Gastrocnemius medialis (tissue), 4 donors: ENCODE measurements at regions not wholly inside any gene's neighbourhood (a gene's known extent, or its start where the extent isn't known, plus 50 kb on each side); places are given as distances from the start of the nearest gene placed in this dataset.

Experiments used
- ATAC-seq, 2 donors: fragments of 150-250 bp; one replicate each; pipeline ENCODE4 v1.9.1; 2016
- DNase-seq, 2 donors: peaks; one replicate each; pipeline ENCODE4 v3.0.0-alpha.2; 2019
- H3K27ac ChIP-seq, 4 donors: fragments of 200-600 bp; sonication (generic); 1 replicate in 1 of 4; 2 replicates in 3 of 4; pipeline ENCODE4 v1.5.1; 2016 to 2018; ENCODE audit warnings: mild to moderate bottlenecking in 2 of 4, moderate library complexity in 1 of 4
- H3K27me3 ChIP-seq, 3 donors: fragments of 200-600 bp; sonication (generic) in 2 of 3; 1 replicate in 1 of 3; 2 replicates in 2 of 3; pipeline versions ENCODE4 v1.5.1 to v1.6.0; 2016 to 2019; ENCODE audit warnings: mild to moderate bottlenecking in 1 of 3, moderate library complexity in 1 of 3
- H3K36me3 ChIP-seq, 2 donors: fragments of 200-600 bp; sonication (generic) in 1 of 2; one replicate each; pipeline ENCODE4 v1.5.1; 2017 to 2018
- H3K4me1 ChIP-seq, 2 donors: fragments of 200-600 bp; sonication (generic) in 1 of 2; one replicate each; pipeline ENCODE4 v1.5.1; 2016 to 2017; ENCODE audit warnings: mild to moderate bottlenecking in 2 of 2
- H3K4me3 ChIP-seq, 4 donors: fragments of 200-600 bp; sonication (generic) in 3 of 4; 1 replicate in 1 of 4; 2 replicates in 3 of 4; pipeline ENCODE4 v1.5.1; 2016 to 2019; ENCODE audit warnings: mild to moderate bottlenecking in 2 of 4
- H3K9me3 ChIP-seq, 3 donors: fragments of 200-600 bp; sonication (generic) in 2 of 3; 1 replicate in 1 of 3; 2 replicates in 2 of 3; pipeline ENCODE4 v1.5.1; 2016 to 2019
- POLR2A ChIP-seq, 2 donors: fragments of 450-650 bp; IDR thresholded peaks; one replicate each; pipeline ENCODE4 v1.6.1; 2017; ENCODE audit warnings: antibody characterized with exemption in 2 of 2, mild to moderate bottlenecking in 2 of 2, moderate library complexity in 2 of 2
- in situ Hi-C, 4 donors: fragments of 200-750 bp; cut with MboI; loops; one replicate each; pipeline versions ENCODE4 v1.15.0 to v1.8.0; 2017; ENCODE audit warnings: low sequenced_read_pairs in 4 of 4
- intact Hi-C: fragments of 100-400 bp; cut with DNase I; formaldehyde crosslinking; loops from one replicate; pipeline ENCODE4 v1.15.1; 2023; ENCODE audit warnings: low total_unique reads
- TF ChIP-seq, protein P1 (sequence below), 5 experiments: fragments of 450-650 bp in 3 of 5; fragments of 200-600 bp in 2 of 5; sonication (generic) in 2 of 5; IDR thresholded peaks in 4 of 5; conservative IDR thresholded peaks in 1 of 5; 1 replicate in 4 of 5; 2 replicates in 1 of 5; pipeline ENCODE4 v1.5.1; 2016 to 2019; ENCODE audit warnings: antibody characterized with exemption in 5 of 5, mild to moderate bottlenecking in 3 of 5, moderate library complexity in 3 of 5

DNA sequence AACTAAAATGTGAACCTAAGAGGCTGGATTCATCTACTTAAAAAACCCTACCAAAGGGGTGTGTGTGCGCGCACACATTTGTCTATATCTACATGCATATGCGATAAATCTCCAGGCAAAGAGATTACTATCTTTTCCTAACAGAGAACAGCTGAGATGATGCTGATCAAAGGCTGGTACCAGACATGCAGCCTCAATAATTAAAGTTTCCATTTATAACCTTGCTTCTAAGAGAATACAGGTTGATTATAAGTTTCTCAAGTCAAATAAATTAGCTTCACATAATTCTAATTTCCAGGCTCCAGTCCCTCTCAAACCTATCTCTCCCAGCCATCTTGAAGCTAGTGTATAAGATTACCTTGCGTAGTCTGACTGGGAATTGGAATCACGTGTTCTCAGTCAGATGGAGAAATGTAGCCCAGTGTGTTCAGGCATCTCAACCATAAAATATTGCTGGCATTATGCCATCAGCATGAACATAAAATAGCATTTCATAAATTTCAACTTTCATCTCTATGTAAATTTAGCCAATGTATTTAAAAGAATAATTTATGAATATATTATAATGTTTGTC, 1062.0 kb downstream of the XPNPEP1 start:
- Histone ChIP-seq H3K27me3 (no peaks in the 10 kb centered on the region), H3K9me3 (no peaks in the 10 kb centered on the region), H3K36me3 (no peaks in the 10 kb centered on the region), H3K4me3 (no peak overlapping the region), H3K27ac (no peak overlapping the region), H3K4me1 (no peaks in the 10 kb centered on the region)
- intact Hi-C loops (no loop called here), in situ Hi-C loops (no loop called here)
- no peak for ATAC-seq
- no peak for DNase-seq
- TF ChIP-seq POLR2A (IDR thresholded peaks at IDR 0.05) = no peak
- TF ChIP-seq, protein P1, sequence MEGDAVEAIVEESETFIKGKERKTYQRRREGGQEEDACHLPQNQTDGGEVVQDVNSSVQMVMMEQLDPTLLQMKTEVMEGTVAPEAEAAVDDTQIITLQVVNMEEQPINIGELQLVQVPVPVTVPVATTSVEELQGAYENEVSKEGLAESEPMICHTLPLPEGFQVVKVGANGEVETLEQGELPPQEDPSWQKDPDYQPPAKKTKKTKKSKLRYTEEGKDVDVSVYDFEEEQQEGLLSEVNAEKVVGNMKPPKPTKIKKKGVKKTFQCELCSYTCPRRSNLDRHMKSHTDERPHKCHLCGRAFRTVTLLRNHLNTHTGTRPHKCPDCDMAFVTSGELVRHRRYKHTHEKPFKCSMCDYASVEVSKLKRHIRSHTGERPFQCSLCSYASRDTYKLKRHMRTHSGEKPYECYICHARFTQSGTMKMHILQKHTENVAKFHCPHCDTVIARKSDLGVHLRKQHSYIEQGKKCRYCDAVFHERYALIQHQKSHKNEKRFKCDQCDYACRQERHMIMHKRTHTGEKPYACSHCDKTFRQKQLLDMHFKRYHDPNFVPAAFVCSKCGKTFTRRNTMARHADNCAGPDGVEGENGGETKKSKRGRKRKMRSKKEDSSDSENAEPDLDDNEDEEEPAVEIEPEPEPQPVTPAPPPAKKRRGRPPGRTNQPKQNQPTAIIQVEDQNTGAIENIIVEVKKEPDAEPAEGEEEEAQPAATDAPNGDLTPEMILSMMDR (IDR thresholded peaks at IDR 0.05 in 4 of 5, conservative IDR thresholded peaks at IDR 0.05 in 1 of 5) = no peak

DNA sequence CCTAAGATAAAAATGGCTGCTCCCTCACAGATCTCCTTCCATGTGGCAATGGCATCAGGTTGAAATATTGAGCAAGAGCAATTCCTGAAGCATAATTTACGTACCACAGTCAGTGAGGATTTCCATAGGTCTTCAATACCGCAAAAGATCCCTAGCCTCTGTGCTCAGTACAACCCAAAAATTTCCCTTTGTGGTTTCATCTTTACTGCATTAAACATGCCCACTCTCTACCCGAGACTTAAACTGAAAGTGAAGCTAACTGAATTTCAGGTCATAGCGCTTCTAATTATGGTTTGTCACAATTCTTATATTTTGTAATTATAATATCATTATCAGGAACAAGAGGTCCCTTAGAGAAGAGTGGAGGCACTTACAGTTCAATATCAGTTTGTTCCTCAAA, 1071.1 kb downstream of the XPNPEP1 start:
- in situ Hi-C loops = no loop called here
- Histone ChIP-seq H3K36me3 (no peaks in the 10 kb centered on the region), H3K4me3 (no peak overlapping the region), H3K27me3 (no peaks in the 10 kb centered on the region), H3K9me3 (no peaks in the 10 kb centered on the region), H3K27ac (no peak overlapping the region), H3K4me1 (no peaks in the 10 kb centered on the region)
- ATAC-seq (no peak), DNase-seq (no peak)
- intact Hi-C loops = no loop called here
- TF ChIP-seq, protein P1 (IDR thresholded peaks at IDR 0.05 in 4 of 5, conservative IDR thresholded peaks at IDR 0.05 in 1 of 5) = no peak
- TF ChIP-seq POLR2A (IDR thresholded peaks at IDR 0.05) = no peak

DNA sequence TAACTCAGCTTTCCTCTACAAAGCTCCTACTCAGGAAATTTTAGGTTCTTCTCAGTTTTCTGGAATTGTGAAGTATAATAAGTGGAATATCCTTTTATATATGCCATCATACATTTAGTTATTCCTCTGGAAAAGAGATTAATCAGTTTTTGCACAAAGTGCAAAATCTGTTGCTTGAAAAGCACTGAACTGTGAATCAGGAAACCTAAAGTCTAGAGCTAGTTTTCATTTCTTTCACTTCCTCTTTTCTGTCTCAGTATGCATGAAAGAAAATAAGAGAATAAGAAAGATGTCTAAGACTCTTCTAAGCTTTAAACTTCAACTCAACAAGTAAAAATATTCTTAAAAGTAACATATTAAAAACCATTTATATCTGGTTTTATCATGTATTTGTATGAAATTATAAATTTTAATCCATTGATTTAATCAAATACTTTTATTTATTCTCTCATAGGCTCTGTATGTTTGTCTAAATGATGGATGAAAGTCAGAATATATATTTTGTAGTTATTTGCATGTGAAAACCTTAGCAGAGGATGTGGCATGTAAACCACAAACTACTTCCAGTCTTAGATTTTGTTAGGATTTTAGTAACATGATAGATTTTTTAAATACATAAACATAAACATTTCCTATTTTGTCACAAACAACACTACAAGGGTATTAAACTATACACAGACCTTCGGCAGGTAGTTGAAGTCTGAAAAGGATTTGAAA, 1073.0 kb downstream of the XPNPEP1 start:
- TF ChIP-seq, protein P1 (IDR thresholded peaks at IDR 0.05 in 4 of 5, conservative IDR thresholded peaks at IDR 0.05 in 1 of 5) = no peak
- TF ChIP-seq POLR2A (IDR thresholded peaks at IDR 0.05) = no peak
- Histone ChIP-seq H3K27ac (no peak overlapping the region), H3K27me3 (no peaks in the 10 kb centered on the region), H3K4me3 (no peak overlapping the region), H3K4me1 (no peaks in the 10 kb centered on the region), H3K36me3 (no peaks in the 10 kb centered on the region), H3K9me3 (no peaks in the 10 kb centered on the region)
- in situ Hi-C loops (no loop called here), intact Hi-C loops (no loop called here)
- ATAC-seq (no peak), DNase-seq (no peak)

DNA sequence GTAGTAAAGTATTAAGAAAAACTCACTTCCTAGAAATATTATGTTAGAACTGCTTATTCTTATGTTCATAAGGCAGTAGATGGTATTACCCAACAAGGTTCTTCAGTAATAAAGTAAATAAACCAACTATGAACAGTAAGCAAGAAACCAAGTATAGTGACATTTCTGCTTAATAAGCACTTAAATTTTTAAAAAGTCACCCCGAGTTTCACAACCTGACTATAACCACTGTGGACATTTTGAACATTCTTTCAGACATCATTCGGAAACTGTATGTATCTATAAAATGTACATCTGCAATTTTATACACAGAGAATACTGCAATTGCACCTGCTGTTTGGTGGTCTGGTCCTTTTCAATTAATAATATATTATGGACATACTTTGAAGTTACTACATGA, 1073.6 kb downstream of the XPNPEP1 start:
- in situ Hi-C loops = no loop called here
- intact Hi-C loops = no loop called here
- Histone ChIP-seq H3K27me3 (no peaks in the 10 kb centered on the region), H3K36me3 (no peaks in the 10 kb centered on the region), H3K4me1 (no peaks in the 10 kb centered on the region), H3K9me3 (no peaks in the 10 kb centered on the region), H3K27ac (no peak overlapping the region), H3K4me3 (no peak overlapping the region)
- ATAC-seq (no peak), DNase-seq (no peak)
- TF ChIP-seq, protein P1 (IDR thresholded peaks at IDR 0.05 in 4 of 5, conservative IDR thresholded peaks at IDR 0.05 in 1 of 5) = no peak
- TF ChIP-seq POLR2A (IDR thresholded peaks at IDR 0.05) = no peak
